Activated T-helper 9 cell treated with anti-CD3 and anti-CD28 coated beads, Interleukin-2, amount 50 U/mL, for 16 hours (primary cell): ENCODE measurements at regions not wholly inside any gene's neighbourhood (a gene's known extent, or its start where the extent isn't known, plus 50 kb on each side); places are given as distances from the start of the nearest gene placed in this dataset.
"Not testable (repeated sequence)": the region's sequence is repeated elsewhere in the genome, so short reads cannot be mapped to it uniquely, and the experiment has no call there.

Experiments
- DNase-seq: peaks from one replicate; pipeline ENCODE4 v3.0.0-alpha.2; 2020; ENCODE audit warnings: low read depth

- DNase-seq: no peak
These were observed 139.6 kb downstream of the MYLK4 start for GRCh38 chr6:2611092-2611491.

- no peak for DNase-seq
These were observed 142.2 kb downstream of the MYLK4 start for GRCh38 chr6:2608503-2608902.

GRCh38 chr6:2600363-2600762, 150.4 kb downstream of the MYLK4 start:
- no peak for DNase-seq

- no peak for DNase-seq
These were observed 150.9 kb downstream of the MYLK4 start for GRCh38 chr6:2599817-2600216.

GRCh38 chr6:2598867-2599266, 151.9 kb downstream of the MYLK4 start:
- no peak for DNase-seq

GRCh38 chr6:2597991-2598390, 152.7 kb downstream of the MYLK4 start:
- no peak for DNase-seq

GRCh38 chr6:2597457-2597856, 153.3 kb downstream of the MYLK4 start:
- DNase-seq: not testable (repeated sequence)

- no peak for DNase-seq
These were observed 154.5 kb downstream of the MYLK4 start for GRCh38 chr6:2596222-2596621.

- no peak for DNase-seq
These were observed 155.9 kb downstream of the MYLK4 start for GRCh38 chr6:2594868-2595267.

- no peak for DNase-seq
These were observed 157.6 kb downstream of the MYLK4 start for GRCh38 chr6:2593167-2593566.

- DNase-seq: no peak
These were observed 161.5 kb downstream of the MYLK4 start for GRCh38 chr6:2589171-2589661.

- DNase-seq: no peak
These were observed 167.3 kb downstream of the MYLK4 start for GRCh38 chr6:2583459-2583858.

- no peak for DNase-seq
These were observed 168.5 kb downstream of the MYLK4 start for GRCh38 chr6:2582268-2582667.

- no peak for DNase-seq
These were observed 169.1 kb downstream of the MYLK4 start for GRCh38 chr6:2581611-2582010.

- DNase-seq: no peak
These were observed 169.7 kb downstream of the MYLK4 start for GRCh38 chr6:2581011-2581410.

GRCh38 chr6:2579804-2580570, 170.7 kb downstream of the MYLK4 start:
- DNase-seq: no peak

- no peak for DNase-seq
These were observed 171.4 kb downstream of the MYLK4 start for GRCh38 chr6:2579241-2579761.

GRCh38 chr6:2578767-2579166, 172.0 kb downstream of the MYLK4 start:
- no peak for DNase-seq

GRCh38 chr6:2576499-2576898, 174.2 kb downstream of the MYLK4 start:
- DNase-seq: no peak

- no peak for DNase-seq
These were observed 175.5 kb downstream of the MYLK4 start for GRCh38 chr6:2575236-2575635.

GRCh38 chr6:2569420-2569819, 181.3 kb downstream of the MYLK4 start:
- not testable (repeated sequence) for DNase-seq

- no peak for DNase-seq
These were observed 184.7 kb downstream of the MYLK4 start for GRCh38 chr6:2566048-2566447.

GRCh38 chr6:2565499-2565898, 185.2 kb downstream of the MYLK4 start:
- DNase-seq: no peak

GRCh38 chr6:2563635-2564034, 187.1 kb downstream of the MYLK4 start:
- DNase-seq: no peak
